Muscle of leg (tissue), 3 donors: ENCODE measurements at regions not wholly inside any gene's neighbourhood (a gene's known extent, or its start where the extent isn't known, plus 50 kb on each side); places are given as distances from the start of the nearest gene placed in this dataset.

Experiments
- DNase-seq: peaks from one replicate; pipeline ENCODE4 v3.0.0; 2013
- H3K27ac ChIP-seq: one replicate; pipeline ENCODE4 v1.5.1; 2013; ENCODE audit warnings: mild to moderate bottlenecking, low read length, control low read depth
- H3K27me3 ChIP-seq: one replicate; pipeline ENCODE4 v1.6.1; 2013; ENCODE audit warnings: low read length; ENCODE audit not compliant: control insufficient read depth, insufficient read depth
- H3K36me3 ChIP-seq: one replicate; pipeline ENCODE4 v1.6.1; 2013; ENCODE audit warnings: low read length; ENCODE audit not compliant: control insufficient read depth, insufficient read depth
- H3K4me1 ChIP-seq: one replicate; pipeline ENCODE4 v1.6.1; 2013; ENCODE audit warnings: low read length; ENCODE audit not compliant: control insufficient read depth, insufficient read depth
- H3K4me3 ChIP-seq: one replicate; pipeline ENCODE4 v1.5.1; 2013; ENCODE audit warnings: low read length, control low read depth
- H3K9me3 ChIP-seq: replicated peaks from 2 replicates; pipeline ENCODE4 v1.6.1; 2013; ENCODE audit warnings: low read depth, low read length; ENCODE audit not compliant: control insufficient read depth
- WGBS: methylation state at CpG from one replicate; pipeline ENCODE4 v1.1.5; 2013; ENCODE audit warnings: missing lambda C conversion rate; ENCODE audit not compliant: insufficient coverage; 5-methylcytosine and 5-hydroxymethylcytosine counted together

DNA sequence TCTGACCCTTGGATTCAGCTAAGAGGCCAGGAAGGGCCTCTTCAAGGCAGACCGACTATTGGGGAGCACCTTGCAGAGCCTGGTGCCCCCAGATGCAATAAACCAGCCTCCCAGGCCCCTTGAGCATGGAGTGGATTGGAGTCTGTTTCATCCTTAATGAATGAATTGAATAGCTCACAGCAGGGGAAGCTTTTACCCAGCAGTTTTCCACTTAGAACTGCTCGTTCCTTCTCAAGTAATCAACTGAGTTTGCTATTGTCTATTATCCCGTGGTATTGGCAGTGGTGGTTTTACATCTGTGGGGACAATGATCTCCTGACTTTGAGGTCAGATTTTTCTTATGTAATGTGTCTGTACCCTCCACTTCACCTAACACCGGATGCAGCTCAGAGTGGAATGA lies 197.6 kb downstream of the AACS start:
- H3K36me3 ChIP-seq, result no peaks in the 10 kb centered on the region
- no peak for DNase-seq
- H3K4me1 ChIP-seq, result no peaks in the 10 kb centered on the region
- no peaks in the 10 kb centered on the region for H3K9me3 ChIP-seq
- no peaks in the 10 kb centered on the region for H3K27me3 ChIP-seq
- no peak overlapping the region for H3K4me3 ChIP-seq
- H3K27ac ChIP-seq, result no peak overlapping the region
- WGBS, result no CpG with 5 or more reads among the region's 4 CpGs

DNA sequence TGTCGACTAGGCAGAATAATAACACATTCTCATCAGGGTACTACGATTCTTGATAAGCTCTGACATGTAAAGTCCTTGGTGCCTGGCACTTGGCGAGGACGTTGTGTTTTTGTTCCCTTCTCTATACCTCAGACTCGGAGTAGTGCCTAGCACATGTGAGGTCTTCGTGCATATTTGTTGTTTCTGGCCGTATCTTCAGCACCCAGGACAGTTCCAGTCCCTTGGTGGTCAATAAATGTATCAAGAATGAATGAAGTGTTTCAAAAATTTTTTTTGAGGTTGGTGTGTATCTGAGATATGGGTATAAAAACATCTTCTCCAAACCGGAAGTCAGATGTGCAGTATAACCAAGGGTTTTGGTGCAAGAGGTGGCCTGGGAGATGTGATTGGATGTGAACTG lies 198.2 kb downstream of the AACS start:
- H3K27ac ChIP-seq, result no peak overlapping the region
- H3K36me3 ChIP-seq, result no peaks in the 10 kb centered on the region
- no peaks in the 10 kb centered on the region for H3K4me1 ChIP-seq
- H3K4me3 ChIP-seq, result no peak overlapping the region
- H3K9me3 ChIP-seq, result no peaks in the 10 kb centered on the region
- WGBS, result 88% methylated on average over 2 of the region's 8 CpGs
- H3K27me3 ChIP-seq, result no peaks in the 10 kb centered on the region
- no peak for DNase-seq

DNA sequence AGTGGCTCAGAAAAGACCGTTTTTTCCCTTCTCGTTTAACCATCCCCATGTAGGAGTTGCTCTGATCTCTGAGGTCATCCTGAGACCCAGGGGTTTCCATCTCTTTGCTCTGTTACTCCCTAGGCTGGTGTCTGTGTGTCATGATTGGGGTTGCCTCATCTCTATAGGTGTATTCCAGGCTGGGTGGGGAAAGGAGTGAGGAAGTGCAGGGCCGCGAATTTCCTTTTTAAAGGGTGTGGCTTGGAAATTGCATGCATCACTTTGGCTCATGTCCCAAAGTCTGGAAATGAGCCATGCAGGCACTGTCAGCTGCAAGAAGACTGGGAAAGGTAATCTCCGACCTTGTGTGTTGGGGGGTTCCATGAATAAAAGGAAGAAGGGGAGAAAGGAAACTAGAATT lies 201.9 kb downstream of the AACS start:
- no peak overlapping the region for H3K4me3 ChIP-seq
- no peaks in the 10 kb centered on the region for H3K27me3 ChIP-seq
- 67% methylated on average over 1 of the region's 5 CpGs for WGBS
- H3K27ac ChIP-seq, result no peak overlapping the region
- no peaks in the 10 kb centered on the region for H3K4me1 ChIP-seq
- DNase-seq, result no peak
- no peaks in the 10 kb centered on the region for H3K9me3 ChIP-seq
- H3K36me3 ChIP-seq, result no peaks in the 10 kb centered on the region

DNA sequence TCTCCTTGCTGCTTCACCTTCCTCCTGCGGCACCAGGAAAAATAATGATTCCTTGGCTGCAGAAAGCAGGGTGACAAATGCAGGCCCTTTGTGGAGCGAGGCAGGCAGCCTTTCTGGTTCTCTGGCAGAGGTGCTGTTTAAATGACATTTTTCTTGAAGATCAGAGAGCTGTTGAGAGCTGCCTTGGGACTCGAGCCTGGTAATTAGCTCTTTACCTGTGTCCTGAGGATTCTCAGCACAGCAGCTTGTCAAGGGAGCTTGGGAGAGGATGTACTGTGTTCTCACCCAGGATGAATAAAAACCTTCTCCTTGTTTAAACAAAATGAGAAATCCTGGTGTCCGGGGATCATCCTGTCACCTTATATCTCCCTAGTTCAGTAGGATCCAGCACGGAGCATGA lies 204.0 kb downstream of the AACS start:
- H3K36me3 ChIP-seq, result no peaks in the 10 kb centered on the region
- H3K4me3 ChIP-seq, result no peak overlapping the region
- no peaks in the 10 kb centered on the region for H3K4me1 ChIP-seq
- DNase-seq, result no peak
- WGBS, result 38% methylated on average over 2 of the region's 5 CpGs
- no peak overlapping the region for H3K27ac ChIP-seq
- no peaks in the 10 kb centered on the region for H3K27me3 ChIP-seq
- H3K9me3 ChIP-seq, result no peaks in the 10 kb centered on the region

DNA sequence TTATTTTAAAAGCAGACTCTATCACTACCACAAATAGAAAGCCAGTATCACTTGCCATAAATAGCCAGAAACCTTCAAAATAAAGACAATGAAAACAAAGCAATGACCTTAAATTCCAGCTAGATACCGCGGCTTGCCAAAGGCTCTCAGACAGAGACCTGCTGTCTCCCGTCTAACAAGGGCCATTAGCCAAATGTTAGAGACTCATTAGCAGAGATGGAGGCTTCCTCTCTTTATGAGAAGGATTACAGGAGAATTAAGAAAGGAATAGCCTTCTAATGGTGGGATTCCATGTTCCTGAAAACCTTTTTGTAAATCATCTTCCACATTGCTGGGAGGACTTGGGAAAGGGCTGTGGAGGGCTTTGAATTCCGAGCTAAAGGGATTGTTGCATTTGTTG lies 206.7 kb downstream of the AACS start:
- Histone ChIP-seq H3K27ac (no peak overlapping the region), H3K36me3 (no peaks in the 10 kb centered on the region), H3K4me1 (peaks cover 3% of the 10 kb centered on the region), H3K9me3 (no peaks in the 10 kb centered on the region), H3K4me3 (no peak overlapping the region), H3K27me3 (no peaks in the 10 kb centered on the region)
- 60% methylated on average over 1 of the region's 4 CpGs for WGBS
- DNase-seq, result no peak

DNA sequence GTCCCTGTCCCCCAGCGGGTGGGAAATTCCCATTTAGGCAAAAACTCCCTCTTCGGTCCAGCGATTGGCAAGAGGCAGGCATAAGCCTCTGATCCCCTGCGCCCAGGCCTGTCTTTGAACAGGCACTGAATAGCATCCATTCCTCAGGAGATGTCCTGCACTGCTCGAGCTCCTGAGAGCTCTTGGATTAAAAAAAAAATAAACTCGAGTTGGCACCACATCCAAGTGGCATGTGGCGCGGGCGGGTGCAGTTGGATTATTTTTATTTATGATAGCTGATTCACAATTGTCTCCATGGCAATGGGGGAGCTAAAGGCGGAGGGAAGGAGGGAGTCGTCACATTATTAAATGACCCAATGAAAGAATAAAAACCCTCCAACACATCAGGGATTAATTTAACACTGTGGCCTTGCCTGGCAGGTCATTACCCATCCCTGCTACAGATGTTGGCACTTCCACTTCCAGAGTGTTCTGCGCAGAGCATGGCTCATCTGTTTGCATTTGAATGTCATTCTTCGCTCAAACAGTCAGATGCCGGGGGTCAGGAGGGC lies 207.2 kb downstream of the AACS start:
- no peaks in the 10 kb centered on the region for H3K36me3 ChIP-seq
- peaks cover 3% of the 10 kb centered on the region for H3K4me1 ChIP-seq
- H3K9me3 ChIP-seq, result no peaks in the 10 kb centered on the region
- 92% methylated on average over 6 of the region's 14 CpGs for WGBS
- no peak overlapping the region for H3K4me3 ChIP-seq
- no peak for DNase-seq
- H3K27me3 ChIP-seq, result no peaks in the 10 kb centered on the region
- no peak overlapping the region for H3K27ac ChIP-seq

DNA sequence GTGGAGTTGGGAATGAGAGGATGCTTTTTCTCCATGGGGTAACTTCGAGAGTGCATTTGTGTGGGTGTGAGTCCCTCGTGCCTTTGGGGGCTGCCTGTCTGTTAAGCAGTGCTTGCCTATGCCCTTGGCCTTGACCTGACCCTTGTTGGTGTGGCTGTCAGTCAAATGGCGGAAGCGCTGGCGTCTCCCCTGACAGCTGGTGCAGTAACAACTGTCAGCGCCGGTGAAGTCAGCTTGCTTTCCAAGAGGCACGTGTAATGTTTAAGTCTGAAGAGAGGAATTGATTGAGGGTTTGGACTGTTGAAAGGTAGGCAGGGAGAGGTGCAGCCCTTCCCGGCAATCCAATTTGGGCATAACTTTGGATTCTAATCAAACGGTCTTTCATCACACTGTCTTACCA lies 211.3 kb downstream of the AACS start:
- 64% methylated on average over 9 of the region's 10 CpGs for WGBS
- no peak overlapping the region for H3K4me3 ChIP-seq
- H3K27me3 ChIP-seq, result peaks cover 6% of the 10 kb centered on the region
- H3K4me1 ChIP-seq, result peaks cover 3% of the 10 kb centered on the region
- peak; percentile 20 for DNase-seq
- H3K9me3 ChIP-seq, result no peaks in the 10 kb centered on the region
- H3K27ac ChIP-seq, result no peak overlapping the region
- no peaks in the 10 kb centered on the region for H3K36me3 ChIP-seq

DNA sequence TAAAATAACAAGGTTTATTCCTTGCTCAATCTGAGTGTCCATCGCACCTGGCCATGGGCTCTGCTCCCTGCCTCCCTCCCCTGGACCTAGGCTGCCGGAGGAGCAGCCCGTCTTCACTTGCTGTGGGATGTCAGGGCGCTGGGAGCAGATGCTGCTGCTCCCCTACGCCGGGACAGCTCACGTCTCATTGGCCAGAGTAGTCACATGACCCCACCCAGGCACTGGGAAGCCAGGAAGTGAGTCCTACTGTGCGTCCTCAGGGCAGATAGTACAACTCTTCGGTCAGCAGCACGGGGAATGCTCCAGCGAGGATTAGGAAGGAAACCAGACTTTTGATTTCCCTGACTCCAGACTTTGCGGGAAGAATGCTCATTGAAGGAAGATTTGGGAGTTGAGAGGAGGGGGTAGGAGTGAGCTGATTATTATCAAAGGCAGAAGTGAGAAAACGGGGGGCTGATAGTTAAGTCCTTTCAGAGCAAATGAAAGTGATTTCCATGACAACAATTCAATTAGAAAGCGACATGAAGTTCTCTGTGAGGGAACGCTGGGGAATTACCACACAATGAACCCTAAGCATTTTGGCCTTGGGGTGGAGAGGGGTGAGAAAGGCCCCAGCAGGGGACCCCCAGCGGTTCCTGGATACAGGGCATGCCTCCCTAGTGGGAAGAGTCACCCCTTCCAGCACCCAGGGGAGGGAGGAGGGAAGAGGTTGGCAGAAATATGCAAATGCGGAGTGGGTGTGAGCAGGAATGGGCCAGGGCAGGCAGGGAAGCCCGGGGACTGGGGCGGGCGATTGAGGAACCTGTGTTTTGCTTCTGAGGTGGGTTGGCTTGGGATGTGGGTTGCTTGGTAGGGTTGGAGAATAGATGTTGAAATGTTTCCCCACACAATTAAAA lies 215.5 kb downstream of the AACS start:
- WGBS, result 14% methylated on average over 14 of the region's 20 CpGs
- DNase-seq, result no peak
- no peaks in the 10 kb centered on the region for H3K9me3 ChIP-seq
- no peaks in the 10 kb centered on the region for H3K36me3 ChIP-seq
- peaks cover 11% of the 10 kb centered on the region for H3K27me3 ChIP-seq
- H3K4me1 ChIP-seq, result peaks cover 3% of the 10 kb centered on the region
- no peak overlapping the region for H3K4me3 ChIP-seq
- H3K27ac ChIP-seq, result no peak overlapping the region

DNA sequence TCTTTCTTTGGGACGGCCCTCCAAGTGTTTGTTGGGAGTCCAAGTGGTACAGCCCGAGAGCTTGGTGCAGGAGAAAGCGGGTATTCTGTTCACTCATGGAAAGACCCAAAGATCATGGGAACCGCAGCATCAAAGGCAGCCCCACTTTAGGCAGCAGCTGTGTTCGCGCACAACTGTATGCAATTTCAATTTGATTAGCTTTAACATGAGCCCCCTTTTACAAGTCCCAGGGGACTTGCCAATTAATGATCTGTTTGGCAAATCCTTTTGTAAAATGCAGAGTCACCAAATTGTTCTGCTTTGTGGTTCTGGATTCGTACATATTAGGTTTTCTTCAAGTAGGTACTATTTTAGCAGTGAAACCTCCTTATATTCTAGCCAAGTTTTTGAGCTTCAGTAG lies 217.7 kb downstream of the AACS start:
- Histone ChIP-seq H3K36me3 (no peaks in the 10 kb centered on the region), H3K4me3 (no peak overlapping the region), H3K27me3 (peaks cover 11% of the 10 kb centered on the region), H3K4me1 (no peaks in the 10 kb centered on the region), H3K9me3 (no peaks in the 10 kb centered on the region), H3K27ac (no peak overlapping the region)
- WGBS, result 44% methylated on average over 3 of the region's 7 CpGs
- no peak for DNase-seq

DNA sequence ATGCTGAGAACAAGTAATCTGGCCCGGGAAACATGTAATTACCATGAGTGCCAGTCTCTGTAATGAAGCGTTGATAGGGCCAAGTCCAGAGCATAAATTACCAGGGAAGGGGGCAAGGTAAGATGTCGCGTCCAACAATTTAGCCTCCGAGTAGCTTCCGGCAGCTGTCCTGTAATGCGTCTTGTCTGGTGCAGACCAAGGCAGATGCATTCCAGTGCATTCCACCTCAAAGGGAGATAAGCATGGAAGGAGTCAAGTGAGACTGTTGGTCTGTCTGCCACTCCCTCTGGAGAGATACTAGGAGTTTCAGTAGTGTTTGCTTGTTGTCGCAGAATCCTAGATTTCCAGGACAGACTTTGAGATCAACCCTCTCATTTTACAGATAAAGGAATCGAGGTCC lies 218.3 kb downstream of the AACS start:
- H3K27me3 ChIP-seq, result peaks cover 11% of the 10 kb centered on the region

More for the DNA sequence above, 218.3 kb downstream of the AACS start:
- Histone ChIP-seq H3K4me1 (no peaks in the 10 kb centered on the region), H3K27ac (no peak overlapping the region), H3K36me3 (no peaks in the 10 kb centered on the region), H3K9me3 (no peaks in the 10 kb centered on the region), H3K4me3 (no peak overlapping the region)
- 64% methylated on average over 7 of the region's 9 CpGs for WGBS
- DNase-seq, result no peak
